SU-DHL-6 (cell line): ENCODE measurements at regions not wholly inside any gene's neighbourhood (a gene's known extent, or its start where the extent isn't known, plus 50 kb on each side); places are given as distances from the start of the nearest gene placed in this dataset.

Source experiments
- CTCF ChIP-seq: fragments of 200-600 bp; sonication (generic); IDR thresholded peaks from one replicate; pipeline ENCODE4 v1.5.1; 2017; ENCODE audit warnings: antibody characterized with exemption, mild to moderate bottlenecking, low read length, moderate library complexity; ENCODE audit not compliant: insufficient read depth, poor library complexity, severe bottlenecking
- EZH2phosphoT487 ChIP-seq: fragments of 200-600 bp; sonication (generic), shearing (Covaris generic); conservative IDR thresholded peaks from 2 replicates; pipeline ENCODE4 v1.6.1; 2018; ENCODE audit warnings: mild to moderate bottlenecking, antibody characterized with exemption, low read length, moderate library complexity, mixed read lengths

- TF ChIP-seq CTCF (no peak), EZH2phosphoT487 (no peak)
Observed at GRCh38 chr11:127815331-127815730, 772.0 kb downstream of the ETS1 start.
